Panc1 (cell line): ENCODE measurements at regions not wholly inside any gene's neighbourhood (a gene's known extent, or its start where the extent isn't known, plus 50 kb on each side); places are given as distances from the start of the nearest gene placed in this dataset.

Experiments used
- ATAC-seq: fragments of 200-7000 bp; cut with Tn5 transposase; 2 replicates; pipeline ENCODE4 v1.9.1; 2020; ENCODE audit warnings: mild to moderate bottlenecking, moderate library complexity
- BruUV-seq: library from RNA; stranded (reverse); fragments of 400-500 nt; replicated peaks from 2 replicates; lab custom pipeline; 2021; lab: Mats Ljungman, UMichigan
- CTCF ChIA-PET: fragments of 300-600 bp; sonication (Branson Sonifier 250); formaldehyde crosslinking; loops from one replicate; lab custom pipeline; 2022; ENCODE audit warnings: antibody characterized with exemption; lab: Charles Lee
- POLR2A ChIA-PET: fragments of 300-600 bp; sonication (Branson Sonifier 250); formaldehyde crosslinking; loops from one replicate; lab custom pipeline; 2022; ENCODE audit warnings: antibody characterized with exemption; lab: Charles Lee
- DNase-seq: peaks from one replicate; pipeline ENCODE4 v3.0.0-alpha.2; 2010; ENCODE audit warnings: low read depth, low spot score
- H3K27ac ChIP-seq: 2 replicates; pipeline ENCODE4 v1.5.1; 2011; ENCODE audit warnings: mild to moderate bottlenecking, low read length, inconsistent platforms
- H3K27me3 ChIP-seq: fragments of 200-500 bp; sonication (Bioruptor generic); 2 replicates; pipeline ENCODE4 v1.6.0; 2014; ENCODE audit warnings: low read length, inconsistent platforms; ENCODE audit not compliant: control insufficient read depth, insufficient read depth
- H3K36me3 ChIP-seq: fragments of 200-500 bp; sonication (Bioruptor generic); 2 replicates; pipeline ENCODE4 v1.5.1; 2014; ENCODE audit warnings: inconsistent platforms, mild to moderate bottlenecking, low read length, moderate library complexity; ENCODE audit not compliant: control insufficient read depth, insufficient read depth
- H3K4me1 ChIP-seq: 2 replicates; pipeline ENCODE4 v1.5.1; 2011; ENCODE audit warnings: inconsistent platforms, mild to moderate bottlenecking, low read length, moderate library complexity; ENCODE audit not compliant: control insufficient read depth, insufficient read depth
- H3K4me3 ChIP-seq, 2 experiments: 2 replicates each; pipeline ENCODE4 v1.5.1; 2011 to 2012; ENCODE audit warnings: low read depth in 2 of 2, low read length in 2 of 2, mild to moderate bottlenecking in 2 of 2, inconsistent platforms in 1 of 2, moderate library complexity in 1 of 2
- H3K9me3 ChIP-seq: fragments of 200-500 bp; sonication (Bioruptor generic); 2 replicates; pipeline ENCODE4 v1.5.1; 2014; ENCODE audit warnings: low read depth, mild to moderate bottlenecking, inconsistent platforms, low read length, moderate library complexity; ENCODE audit not compliant: control insufficient read depth, insufficient read depth
- POLR2AphosphoS5 ChIP-seq: IDR thresholded peaks from 2 replicates; pipeline ENCODE4 v1.6.1; 2012; ENCODE audit warnings: mild to moderate bottlenecking, low read depth, low read length, moderate library complexity
- SIN3A ChIP-seq: IDR thresholded peaks from 2 replicates; pipeline ENCODE4 v1.6.1; 2012; ENCODE audit warnings: low read depth, mild to moderate bottlenecking, low read length, moderate library complexity, borderline replicate concordance; ENCODE audit not compliant: insufficient read depth
- TCF7L2 ChIP-seq: IDR thresholded peaks from 2 replicates; pipeline ENCODE4 v1.6.1; 2011; ENCODE audit warnings: mild to moderate bottlenecking, low read depth, low read length, inconsistent platforms
- in situ Hi-C: cut with HindIII; loops from 2 replicates; pipeline ENCODE4 v1.10.0; 2016; ENCODE audit warnings: low sequenced_read_pairs, low pct_unique_long_range_greater_than_20kb
- intact Hi-C: fragments of 100-400 bp; cut with micrococcal nuclease; formaldehyde crosslinking; loops from one replicate; pipeline ENCODE4 v1.10.0; 2022; ENCODE audit not compliant: unreplicated experiment
- TF ChIP-seq, protein P1 (sequence below), 2 experiments: IDR thresholded peaks; 2 replicates each; pipeline ENCODE4 v1.6.1; 2011 to 2012; ENCODE audit warnings: low read depth in 2 of 2, control low read depth in 1 of 2, low read length in 1 of 2, mild to moderate bottlenecking in 1 of 2, moderate library complexity in 1 of 2; ENCODE audit not compliant: insufficient read depth in 1 of 2
- TF ChIP-seq, protein P2 (sequence below): fragments of 450-650 bp; IDR thresholded peaks from 2 replicates; pipeline ENCODE4 v1.5.1; 2017; ENCODE audit warnings: mild to moderate bottlenecking

GRCh38 chr14:76947078-76947837 is 81.2 kb downstream of the IRF2BPL start:
- TF ChIP-seq TCF7L2 = peak; percentile 46; the same call in 1 of the 2 replicates
- no peak for TF ChIP-seq POLR2AphosphoS5
- TF ChIP-seq, protein P1, sequence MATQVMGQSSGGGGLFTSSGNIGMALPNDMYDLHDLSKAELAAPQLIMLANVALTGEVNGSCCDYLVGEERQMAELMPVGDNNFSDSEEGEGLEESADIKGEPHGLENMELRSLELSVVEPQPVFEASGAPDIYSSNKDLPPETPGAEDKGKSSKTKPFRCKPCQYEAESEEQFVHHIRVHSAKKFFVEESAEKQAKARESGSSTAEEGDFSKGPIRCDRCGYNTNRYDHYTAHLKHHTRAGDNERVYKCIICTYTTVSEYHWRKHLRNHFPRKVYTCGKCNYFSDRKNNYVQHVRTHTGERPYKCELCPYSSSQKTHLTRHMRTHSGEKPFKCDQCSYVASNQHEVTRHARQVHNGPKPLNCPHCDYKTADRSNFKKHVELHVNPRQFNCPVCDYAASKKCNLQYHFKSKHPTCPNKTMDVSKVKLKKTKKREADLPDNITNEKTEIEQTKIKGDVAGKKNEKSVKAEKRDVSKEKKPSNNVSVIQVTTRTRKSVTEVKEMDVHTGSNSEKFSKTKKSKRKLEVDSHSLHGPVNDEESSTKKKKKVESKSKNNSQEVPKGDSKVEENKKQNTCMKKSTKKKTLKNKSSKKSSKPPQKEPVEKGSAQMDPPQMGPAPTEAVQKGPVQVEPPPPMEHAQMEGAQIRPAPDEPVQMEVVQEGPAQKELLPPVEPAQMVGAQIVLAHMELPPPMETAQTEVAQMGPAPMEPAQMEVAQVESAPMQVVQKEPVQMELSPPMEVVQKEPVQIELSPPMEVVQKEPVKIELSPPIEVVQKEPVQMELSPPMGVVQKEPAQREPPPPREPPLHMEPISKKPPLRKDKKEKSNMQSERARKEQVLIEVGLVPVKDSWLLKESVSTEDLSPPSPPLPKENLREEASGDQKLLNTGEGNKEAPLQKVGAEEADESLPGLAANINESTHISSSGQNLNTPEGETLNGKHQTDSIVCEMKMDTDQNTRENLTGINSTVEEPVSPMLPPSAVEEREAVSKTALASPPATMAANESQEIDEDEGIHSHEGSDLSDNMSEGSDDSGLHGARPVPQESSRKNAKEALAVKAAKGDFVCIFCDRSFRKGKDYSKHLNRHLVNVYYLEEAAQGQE (IDR thresholded peaks at IDR 0.05; ENCODE audit: insufficient read depth in 1 of 2, low read depth in 2 of 2, low read length in 1 of 2) = no peak
- TF ChIP-seq SIN3A = no peak
- peak overlapping the region in 1 of 2 experiments; percentile 12; a peak in 1 of 4 replicates for H3K4me3 ChIP-seq
- ATAC-seq (peak; percentile 90), DNase-seq (no peak)
- peaks cover 39% of the 10 kb centered on the region for H3K4me1 ChIP-seq
- H3K36me3 ChIP-seq = no peaks in the 10 kb centered on the region
- intact Hi-C loops = no loop called here
- CTCF ChIA-PET = interaction anchor here (0.5 to 1.4 kb wide), 3 partner anchors 13 to 104 kb away, joined by 8 to 9 read pairs (median 9); no protein-coding TSS in a partner anchor
- in situ Hi-C loops = no loop called here
- no peaks in the 10 kb centered on the region for H3K27me3 ChIP-seq
- no peaks in the 10 kb centered on the region for H3K9me3 ChIP-seq
- POLR2A ChIA-PET = interaction anchor here (0.6 to 0.9 kb wide), 3 partner anchors 9 to 1774 kb away, joined by 3 read pairs; no protein-coding TSS in a partner anchor
- H3K27ac ChIP-seq = peak overlapping the region; percentile 98
- no TSS peak for BruUV-seq

- POLR2A ChIA-PET = interaction anchor here (0.6 kb wide), 1 partner anchor 1774 kb away, joined by 3 read pairs; no protein-coding TSS in a partner anchor
- peaks cover 39% of the 10 kb centered on the region for H3K4me1 ChIP-seq
- TF ChIP-seq, protein P2, sequence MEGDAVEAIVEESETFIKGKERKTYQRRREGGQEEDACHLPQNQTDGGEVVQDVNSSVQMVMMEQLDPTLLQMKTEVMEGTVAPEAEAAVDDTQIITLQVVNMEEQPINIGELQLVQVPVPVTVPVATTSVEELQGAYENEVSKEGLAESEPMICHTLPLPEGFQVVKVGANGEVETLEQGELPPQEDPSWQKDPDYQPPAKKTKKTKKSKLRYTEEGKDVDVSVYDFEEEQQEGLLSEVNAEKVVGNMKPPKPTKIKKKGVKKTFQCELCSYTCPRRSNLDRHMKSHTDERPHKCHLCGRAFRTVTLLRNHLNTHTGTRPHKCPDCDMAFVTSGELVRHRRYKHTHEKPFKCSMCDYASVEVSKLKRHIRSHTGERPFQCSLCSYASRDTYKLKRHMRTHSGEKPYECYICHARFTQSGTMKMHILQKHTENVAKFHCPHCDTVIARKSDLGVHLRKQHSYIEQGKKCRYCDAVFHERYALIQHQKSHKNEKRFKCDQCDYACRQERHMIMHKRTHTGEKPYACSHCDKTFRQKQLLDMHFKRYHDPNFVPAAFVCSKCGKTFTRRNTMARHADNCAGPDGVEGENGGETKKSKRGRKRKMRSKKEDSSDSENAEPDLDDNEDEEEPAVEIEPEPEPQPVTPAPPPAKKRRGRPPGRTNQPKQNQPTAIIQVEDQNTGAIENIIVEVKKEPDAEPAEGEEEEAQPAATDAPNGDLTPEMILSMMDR = no peak
- no peak for TF ChIP-seq TCF7L2
- TF ChIP-seq SIN3A = no peak
- TF ChIP-seq, protein P1 (IDR thresholded peaks at IDR 0.05; ENCODE audit: insufficient read depth in 1 of 2, low read depth in 2 of 2, low read length in 1 of 2) = no peak
- TF ChIP-seq POLR2AphosphoS5 = no peak
Measured at GRCh38 chr14:76946753-76947077, 81.8 kb downstream of the IRF2BPL start.

More at GRCh38 chr14:76946753-76947077, 81.8 kb downstream of the IRF2BPL start:
- Histone ChIP-seq H3K4me3 (no peak overlapping the region), H3K36me3 (no peaks in the 10 kb centered on the region), H3K9me3 (no peaks in the 10 kb centered on the region), H3K27me3 (no peaks in the 10 kb centered on the region), H3K27ac (peak overlapping the region; percentile 98)
- BruUV-seq = no TSS peak
- in situ Hi-C loops = no loop called here
- ATAC-seq = peak; percentile 10
- intact Hi-C loops = no loop called here
- CTCF ChIA-PET = interaction anchor here (0.5 kb wide), 1 partner anchor 13 kb away, joined by 8 read pairs; no protein-coding TSS in a partner anchor
- no peak for DNase-seq
